ENCODE measurements at regions not wholly inside any gene's neighbourhood (a gene's known extent, or its start where the extent isn't known, plus 50 kb on each side); places are given as distances from the start of the nearest gene placed in this dataset.

- no peak for DNase-seq
- no peaks in the 10 kb centered on the region for H3K36me3 Mint-ChIP-seq (ENCODE audit: insufficient read depth, unreplicated experiment)
- no TSS peak for BruUV-seq (replicated peaks)
- CTCF ChIA-PET, result no interaction called here
- no peaks in the 10 kb centered on the region for H3K4me1 Mint-ChIP-seq (ENCODE audit: low read depth, unreplicated experiment)
- H3K9me3 Mint-ChIP-seq (ENCODE audit: low read depth, unreplicated experiment), result peaks cover 2% of the 10 kb centered on the region
- no peak overlapping the region for H3K4me3 Mint-ChIP-seq (ENCODE audit: low read depth, unreplicated experiment)
- intact Hi-C loops (cut with micrococcal nuclease; ENCODE audit: unreplicated experiment), result no loop called here
- no peaks in the 10 kb centered on the region for H3K27me3 Mint-ChIP-seq (ENCODE audit: unreplicated experiment)
- TF ChIP-seq, protein P1, sequence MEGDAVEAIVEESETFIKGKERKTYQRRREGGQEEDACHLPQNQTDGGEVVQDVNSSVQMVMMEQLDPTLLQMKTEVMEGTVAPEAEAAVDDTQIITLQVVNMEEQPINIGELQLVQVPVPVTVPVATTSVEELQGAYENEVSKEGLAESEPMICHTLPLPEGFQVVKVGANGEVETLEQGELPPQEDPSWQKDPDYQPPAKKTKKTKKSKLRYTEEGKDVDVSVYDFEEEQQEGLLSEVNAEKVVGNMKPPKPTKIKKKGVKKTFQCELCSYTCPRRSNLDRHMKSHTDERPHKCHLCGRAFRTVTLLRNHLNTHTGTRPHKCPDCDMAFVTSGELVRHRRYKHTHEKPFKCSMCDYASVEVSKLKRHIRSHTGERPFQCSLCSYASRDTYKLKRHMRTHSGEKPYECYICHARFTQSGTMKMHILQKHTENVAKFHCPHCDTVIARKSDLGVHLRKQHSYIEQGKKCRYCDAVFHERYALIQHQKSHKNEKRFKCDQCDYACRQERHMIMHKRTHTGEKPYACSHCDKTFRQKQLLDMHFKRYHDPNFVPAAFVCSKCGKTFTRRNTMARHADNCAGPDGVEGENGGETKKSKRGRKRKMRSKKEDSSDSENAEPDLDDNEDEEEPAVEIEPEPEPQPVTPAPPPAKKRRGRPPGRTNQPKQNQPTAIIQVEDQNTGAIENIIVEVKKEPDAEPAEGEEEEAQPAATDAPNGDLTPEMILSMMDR (IDR thresholded peaks at IDR 0.05; ENCODE audit: unreplicated experiment), result no peak
- no peak overlapping the region for H3K27ac Mint-ChIP-seq (ENCODE audit: unreplicated experiment)
Observed at GRCh38 chr5:44660251-44660650, 148.5 kb upstream of the MRPS30 start.

GRCh38 chr5:44659334-44659733 lies 149.4 kb upstream of the MRPS30 start:
- intact Hi-C loops (cut with micrococcal nuclease; ENCODE audit: unreplicated experiment), result no loop called here
- Mint-ChIP-seq H3K27me3 (ENCODE audit: unreplicated experiment) (no peaks in the 10 kb centered on the region), H3K4me1 (ENCODE audit: low read depth, unreplicated experiment) (no peaks in the 10 kb centered on the region), H3K4me3 (ENCODE audit: low read depth, unreplicated experiment) (no peak overlapping the region), H3K36me3 (ENCODE audit: insufficient read depth, unreplicated experiment) (no peaks in the 10 kb centered on the region), H3K27ac (ENCODE audit: unreplicated experiment) (no peak overlapping the region), H3K9me3 (ENCODE audit: low read depth, unreplicated experiment) (peaks cover 3% of the 10 kb centered on the region)
- CTCF ChIA-PET, result no interaction called here
- TF ChIP-seq, protein P1 (IDR thresholded peaks at IDR 0.05; ENCODE audit: unreplicated experiment), result no peak
- no peak for DNase-seq
- BruUV-seq (replicated peaks), result no TSS peak

GRCh38 chr5:44652674-44653073 lies 156.1 kb upstream of the MRPS30 start:
- CTCF ChIA-PET, result no interaction called here

GRCh38 chr5:44646016-44646415 lies 162.7 kb upstream of the MRPS30 start:
- CTCF ChIA-PET, result no interaction called here
- Mint-ChIP-seq H3K4me3 (ENCODE audit: low read depth, unreplicated experiment) (no peak overlapping the region), H3K27ac (ENCODE audit: unreplicated experiment) (no peak overlapping the region), H3K27me3 (ENCODE audit: unreplicated experiment) (no peaks in the 10 kb centered on the region), H3K4me1 (ENCODE audit: low read depth, unreplicated experiment) (no peaks in the 10 kb centered on the region), H3K9me3 (ENCODE audit: low read depth, unreplicated experiment) (no peaks in the 10 kb centered on the region), H3K36me3 (ENCODE audit: insufficient read depth, unreplicated experiment) (no peaks in the 10 kb centered on the region)
- BruUV-seq (replicated peaks), result no TSS peak
- TF ChIP-seq, protein P1 (IDR thresholded peaks at IDR 0.05; ENCODE audit: unreplicated experiment), result no peak
- intact Hi-C loops (cut with micrococcal nuclease; ENCODE audit: unreplicated experiment), result no loop called here
- DNase-seq, result no peak

More at GRCh38 chr5:44652674-44653073, 156.1 kb upstream of the MRPS30 start:
- peaks cover 3% of the 10 kb centered on the region for H3K9me3 Mint-ChIP-seq (ENCODE audit: low read depth, unreplicated experiment)
- intact Hi-C loops (cut with micrococcal nuclease; ENCODE audit: unreplicated experiment), result no loop called here
- no TSS peak for BruUV-seq (replicated peaks)
- no peaks in the 10 kb centered on the region for H3K27me3 Mint-ChIP-seq (ENCODE audit: unreplicated experiment)
- no peaks in the 10 kb centered on the region for H3K4me1 Mint-ChIP-seq (ENCODE audit: low read depth, unreplicated experiment)
- no peaks in the 10 kb centered on the region for H3K36me3 Mint-ChIP-seq (ENCODE audit: insufficient read depth, unreplicated experiment)
- H3K4me3 Mint-ChIP-seq (ENCODE audit: low read depth, unreplicated experiment), result no peak overlapping the region
- TF ChIP-seq, protein P1 (IDR thresholded peaks at IDR 0.05; ENCODE audit: unreplicated experiment), result no peak
- no peak for DNase-seq
- H3K27ac Mint-ChIP-seq (ENCODE audit: unreplicated experiment), result no peak overlapping the region

DNA sequence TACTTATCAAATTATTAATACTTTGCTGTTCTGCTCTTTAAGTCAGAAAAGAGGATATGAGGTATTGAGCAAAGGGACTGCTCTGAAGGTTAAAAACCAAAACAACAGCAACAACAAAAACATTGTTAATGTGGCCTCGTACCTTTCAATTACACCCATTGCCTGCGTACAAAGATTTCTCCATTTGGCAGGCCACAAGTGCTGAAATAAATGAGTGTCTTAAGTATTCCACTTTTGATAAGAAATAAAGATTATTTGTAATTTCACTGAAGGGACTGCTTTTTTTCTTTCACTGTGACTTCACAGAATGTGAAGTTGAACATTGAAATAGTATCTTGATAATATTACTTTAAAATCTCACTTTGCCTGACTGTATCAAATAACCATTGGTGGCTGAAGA lies 163.2 kb upstream of the MRPS30 start:
- H3K9me3 Mint-ChIP-seq (ENCODE audit: low read depth, unreplicated experiment), result no peaks in the 10 kb centered on the region
- no TSS peak for BruUV-seq (replicated peaks)
- no peaks in the 10 kb centered on the region for H3K27me3 Mint-ChIP-seq (ENCODE audit: unreplicated experiment)
- DNase-seq, result no peak
- H3K27ac Mint-ChIP-seq (ENCODE audit: unreplicated experiment), result no peak overlapping the region
- intact Hi-C loops (cut with micrococcal nuclease; ENCODE audit: unreplicated experiment), result no loop called here
- CTCF ChIA-PET, result no interaction called here
- no peaks in the 10 kb centered on the region for H3K36me3 Mint-ChIP-seq (ENCODE audit: insufficient read depth, unreplicated experiment)
- H3K4me1 Mint-ChIP-seq (ENCODE audit: low read depth, unreplicated experiment), result no peaks in the 10 kb centered on the region
- H3K4me3 Mint-ChIP-seq (ENCODE audit: low read depth, unreplicated experiment), result no peak overlapping the region
- TF ChIP-seq, protein P1 (IDR thresholded peaks at IDR 0.05; ENCODE audit: unreplicated experiment), result no peak
